ENCODE measurements at regions not wholly inside any gene's neighbourhood (a gene's known extent, or its start where the extent isn't known, plus 50 kb on each side); places are given as distances from the start of the nearest gene placed in this dataset.

GRCh38 chr7:26616235-26616634 lies 248.2 kb downstream of the SKAP2 start:
- TF ChIP-seq CTCF (IDR thresholded peaks at IDR 0.05 in 2 of 3, conservative IDR thresholded peaks at IDR 0.05 in 1 of 3; ENCODE audit: control insufficient read depth in 2 of 3, extremely low read depth in 1 of 3, insufficient read depth in 1 of 3, low read depth in 3 of 3, low read length in 3 of 3): no peak
- no peak for TF ChIP-seq RAD21 (IDR thresholded peaks at IDR 0.05; ENCODE audit: insufficient read depth, low read depth, low read length)
- no peak for TF ChIP-seq FOXK2 (IDR thresholded peaks at IDR 0.05)
- no peak for TF ChIP-seq USF2 (IDR thresholded peaks at IDR 0.05; ENCODE audit: borderline replicate concordance, low read depth, low read length)
- no peak for TF ChIP-seq POLR2A (IDR thresholded peaks at IDR 0.05; ENCODE audit: low read depth, low read length)
- TF ChIP-seq HDAC2 (IDR thresholded peaks at IDR 0.05): no peak
- TF ChIP-seq NRF1 (conservative IDR thresholded peaks at IDR 0.05; ENCODE audit: low read depth, low read length): no peak
- TF ChIP-seq DPF2 (IDR thresholded peaks at IDR 0.05): no peak

Data from GM12878 (cell line).